NCI-H128 (cell line): ENCODE measurements at regions not wholly inside any gene's neighbourhood (a gene's known extent, or its start where the extent isn't known, plus 50 kb on each side); places are given as distances from the start of the nearest gene placed in this dataset.
"Not testable (repeated sequence)": the region's sequence is repeated elsewhere in the genome, so short reads cannot be mapped to it uniquely, and the experiment has no call there.

Experiments
- DNase-seq: peaks from one replicate; lab custom pipeline; 2025; ENCODE audit not compliant: unreplicated experiment; lab: John Stamatoyannopoulos, UW

DNA sequence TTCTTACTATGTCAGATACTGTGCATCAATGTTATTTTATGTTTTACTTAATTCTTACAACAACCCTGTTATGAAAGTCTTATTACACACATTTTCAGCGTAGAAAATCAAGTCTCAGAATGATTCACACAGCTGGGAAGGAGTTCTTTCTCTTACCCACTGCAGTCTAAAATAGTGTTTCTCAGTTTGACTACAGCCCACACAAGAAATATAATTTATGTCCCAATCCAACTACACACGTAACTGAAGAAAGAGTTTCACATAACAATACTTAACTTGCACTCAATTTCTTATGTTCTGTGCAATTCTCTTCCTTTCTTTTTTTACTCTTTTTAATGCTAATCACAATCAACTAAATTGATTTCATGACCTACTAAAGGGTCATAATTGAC is 252.8 kb upstream of the ADGRL2 start:
- DNase-seq: no peak

GRCh38 chr1:81547261-81547911 is 253.3 kb upstream of the ADGRL2 start:
- no peak for DNase-seq

DNA sequence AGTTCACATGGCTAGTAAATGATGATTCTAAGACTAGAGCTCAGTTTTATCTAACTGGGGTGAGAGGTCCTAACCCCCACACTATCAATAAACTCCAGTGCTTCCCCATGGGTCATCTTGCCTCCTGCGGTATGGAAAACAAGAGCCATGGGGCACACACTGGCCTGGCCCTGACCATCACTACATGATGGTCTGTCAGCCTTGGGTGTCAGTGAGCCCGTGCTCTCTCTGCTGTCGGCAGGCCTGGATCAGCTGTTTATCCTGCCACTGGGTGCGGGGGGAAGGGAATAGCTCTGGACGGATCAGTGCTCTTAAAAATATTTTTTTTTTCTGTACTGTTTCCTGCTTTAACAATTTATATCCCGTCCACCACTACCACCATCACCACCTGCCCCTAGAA is 255.0 kb upstream of the ADGRL2 start:
- DNase-seq: no peak

GRCh38 chr1:81543764-81544163 is 257.0 kb upstream of the ADGRL2 start:
- DNase-seq: no peak

DNA sequence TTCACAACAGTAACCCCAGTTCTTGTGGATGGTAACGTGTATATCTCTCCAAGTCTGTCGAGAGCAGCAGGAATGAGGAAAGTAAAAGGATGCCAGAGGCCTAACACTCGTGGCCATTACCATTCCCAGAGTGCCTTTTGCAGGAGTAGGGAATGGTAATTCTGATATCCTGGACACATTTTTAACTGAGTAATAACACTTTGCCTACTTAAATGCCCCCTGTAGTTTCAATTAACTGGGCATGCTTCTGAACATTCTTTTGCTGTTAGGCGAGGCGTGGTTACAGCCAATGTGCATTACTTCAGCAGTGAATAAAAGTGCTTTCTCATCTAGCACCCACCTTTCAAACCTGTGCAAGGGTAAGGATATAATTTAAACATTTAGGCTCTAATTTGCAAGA is 258.5 kb upstream of the ADGRL2 start:
- no peak for DNase-seq

DNA sequence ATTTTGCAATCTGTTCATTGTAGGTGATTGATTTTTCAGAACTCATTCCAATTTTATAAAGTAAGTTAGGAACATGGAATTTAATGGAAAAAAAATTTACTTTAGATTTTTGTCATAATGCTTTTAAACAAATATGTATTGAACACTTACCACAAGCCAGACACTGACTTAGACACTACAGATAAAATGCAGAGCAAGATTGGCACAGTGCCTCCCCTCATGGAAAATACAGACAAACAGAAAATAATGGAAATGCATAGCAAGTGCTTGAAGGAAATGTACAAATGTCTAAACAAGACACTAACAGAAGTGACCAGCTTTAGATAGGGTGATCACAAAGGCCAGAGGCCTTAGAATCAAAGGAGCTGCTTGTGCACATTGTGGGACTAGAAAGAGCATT is 260.5 kb upstream of the ADGRL2 start:
- DNase-seq: no peak

- DNase-seq: no peak
Measured at GRCh38 chr1:81529014-81529413, 271.7 kb upstream of the ADGRL2 start.

DNA sequence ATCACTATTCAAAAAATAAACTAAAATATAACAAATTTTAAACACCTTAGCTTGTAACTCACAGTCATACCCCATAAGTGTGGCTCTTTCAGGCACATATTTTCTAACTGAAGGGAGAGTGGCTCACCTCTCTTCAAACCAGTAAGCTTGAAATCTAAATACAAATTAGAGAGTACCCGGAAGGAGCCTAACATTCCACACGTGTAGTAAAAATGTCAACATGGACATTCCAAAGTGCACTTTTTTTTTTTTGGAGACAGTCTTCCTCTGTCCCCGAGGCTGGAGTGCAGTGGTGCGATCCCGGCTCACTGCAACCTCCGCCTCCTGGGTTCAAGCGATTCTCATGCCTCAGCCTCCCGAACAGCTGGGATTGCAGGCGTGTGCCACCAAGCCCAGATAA is 275.6 kb upstream of the ADGRL2 start:
- no peak for DNase-seq

DNA sequence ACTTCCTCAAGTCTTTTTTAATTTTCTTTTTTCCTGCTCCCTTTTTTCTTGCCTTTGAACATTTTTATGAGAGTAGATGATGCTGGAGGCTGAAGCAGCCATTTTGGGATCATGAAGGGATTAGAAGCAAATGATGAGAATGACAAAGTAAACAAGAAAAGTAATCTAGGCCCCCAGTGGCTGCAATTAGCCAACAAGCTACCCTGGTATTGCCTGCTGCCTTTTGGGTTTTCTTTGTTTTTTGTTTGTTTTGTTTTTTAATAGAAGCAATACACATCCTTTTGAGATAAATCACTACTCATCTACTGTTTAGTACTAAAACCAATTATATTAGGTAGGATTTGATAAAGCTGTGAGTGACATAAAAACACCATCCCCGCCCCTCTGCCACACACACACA is 280.7 kb upstream of the ADGRL2 start:
- no peak for DNase-seq

DNA sequence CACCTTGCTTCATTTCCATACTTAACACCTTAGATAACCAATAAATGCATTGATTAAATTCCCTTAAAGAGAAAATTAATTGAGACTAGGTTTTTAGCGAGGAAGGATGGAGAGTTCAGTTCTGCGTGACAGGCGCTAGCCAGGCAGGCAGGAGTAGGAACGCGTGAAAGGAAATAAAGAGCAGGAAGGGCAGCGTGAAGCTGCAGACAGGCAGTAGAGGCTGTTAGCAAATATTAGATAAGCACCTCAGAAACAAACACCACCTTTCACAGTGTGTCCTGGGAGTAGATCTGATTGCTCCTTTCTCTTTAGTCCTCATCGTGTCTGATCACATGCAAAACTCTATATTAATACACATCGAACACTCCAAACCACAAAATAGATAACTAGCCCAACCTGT is 282.7 kb upstream of the ADGRL2 start:
- no peak for DNase-seq

GRCh38 chr1:81513796-81514354 is 286.9 kb upstream of the ADGRL2 start:
- DNase-seq: no peak

DNA sequence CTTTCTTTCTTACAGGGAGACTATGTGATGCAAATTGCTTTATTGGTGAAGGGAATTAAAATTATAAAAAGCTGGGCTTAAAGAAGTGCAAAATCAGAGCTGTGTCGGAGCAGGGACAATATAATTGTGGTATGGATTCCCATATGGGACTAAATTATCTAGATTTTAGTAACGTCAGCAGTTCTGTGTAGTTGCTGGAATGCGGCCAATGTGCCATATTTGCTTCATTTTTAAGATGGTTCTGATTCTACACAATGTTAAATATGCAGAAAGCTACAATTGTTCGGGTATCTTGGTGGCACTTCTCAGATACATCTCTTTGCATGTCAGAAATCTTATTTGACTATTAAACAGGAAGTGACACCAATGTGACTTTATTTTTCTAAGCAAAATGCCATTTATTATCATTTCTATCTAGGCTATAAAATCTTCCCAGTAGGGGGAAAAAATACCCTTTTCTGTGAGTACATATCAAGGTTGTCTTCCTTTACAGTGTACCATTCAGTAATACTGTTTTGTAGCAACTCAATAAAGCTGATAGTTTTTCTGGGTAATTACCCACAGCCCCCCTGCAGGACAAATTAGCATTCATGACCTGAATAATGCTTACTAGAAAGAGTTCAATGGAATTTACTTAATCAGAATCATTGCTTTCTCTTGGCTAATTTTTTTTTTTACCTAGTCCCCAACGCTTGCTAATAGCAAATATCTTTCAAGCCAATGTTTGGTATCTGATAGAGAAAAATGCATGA is 288.3 kb upstream of the ADGRL2 start:
- no peak for DNase-seq

- no peak for DNase-seq
Measured at GRCh38 chr1:81511281-81511680, 289.5 kb upstream of the ADGRL2 start.

- DNase-seq: no peak
Measured at GRCh38 chr1:81510701-81511100, 290.0 kb upstream of the ADGRL2 start.

- DNase-seq: no peak
Measured at GRCh38 chr1:81509594-81509993, 291.1 kb upstream of the ADGRL2 start.

GRCh38 chr1:81506699-81507098 is 294.0 kb upstream of the ADGRL2 start:
- no peak for DNase-seq

DNA sequence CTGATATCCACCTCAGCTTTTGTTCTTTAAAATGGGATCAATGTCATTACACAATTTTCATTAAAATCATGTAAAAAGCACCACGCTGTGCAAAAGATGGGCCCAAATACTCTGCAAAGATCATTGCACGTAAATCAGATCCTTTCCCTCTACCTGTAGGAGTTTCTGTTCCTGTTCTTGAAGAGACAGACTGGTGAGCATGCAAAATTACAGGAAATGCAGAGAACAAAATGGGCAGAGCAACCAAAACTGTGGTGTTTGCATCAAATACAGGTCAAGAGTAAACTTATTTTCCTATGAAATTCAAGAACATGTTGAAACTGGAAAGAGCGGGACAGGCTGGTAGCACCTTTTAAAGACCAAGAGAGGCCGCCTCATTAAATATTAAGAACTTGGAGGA is 294.9 kb upstream of the ADGRL2 start:
- DNase-seq: no peak

DNA sequence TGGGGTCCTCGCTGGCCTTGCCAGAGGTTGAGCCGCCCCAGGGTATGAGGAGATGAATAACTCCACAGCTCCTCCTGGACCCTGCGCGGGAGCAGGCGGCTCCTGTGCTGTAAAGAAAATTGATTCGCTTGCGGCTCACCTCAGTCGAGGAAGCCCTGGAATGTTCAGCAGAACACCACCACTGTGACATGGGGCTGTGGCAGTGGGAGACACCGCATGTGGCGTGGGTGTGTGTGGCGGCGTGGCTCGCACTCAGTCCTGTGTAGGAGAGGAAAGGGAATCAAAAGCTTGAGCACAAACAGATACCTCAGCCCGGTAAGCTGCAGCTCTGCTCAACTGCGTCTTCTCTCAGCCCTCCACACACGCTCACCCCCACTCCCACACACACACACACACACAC is 295.9 kb upstream of the ADGRL2 start:
- not testable (repeated sequence) for DNase-seq

DNA sequence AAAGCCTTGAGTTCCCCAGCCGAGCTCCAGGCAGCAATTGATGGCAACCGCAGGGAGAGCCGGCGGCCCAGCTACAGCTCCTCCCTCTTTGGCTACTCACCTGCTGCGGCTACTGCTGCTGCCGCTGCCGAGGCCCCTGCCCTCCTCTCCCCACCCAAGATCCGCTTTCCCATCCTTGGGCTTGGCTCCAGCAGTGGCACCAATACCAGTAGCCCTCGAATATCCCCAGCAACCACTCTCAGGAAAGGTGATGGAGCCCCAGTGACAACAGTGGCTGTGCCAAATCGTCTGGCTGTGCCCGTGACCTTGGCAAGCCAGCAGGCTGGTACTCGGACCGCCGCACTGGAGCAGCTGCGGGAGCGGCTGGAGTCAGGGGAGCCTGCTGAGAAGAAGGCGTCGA is 298.0 kb upstream of the ADGRL2 start:
- DNase-seq: not testable (repeated sequence)

DNA sequence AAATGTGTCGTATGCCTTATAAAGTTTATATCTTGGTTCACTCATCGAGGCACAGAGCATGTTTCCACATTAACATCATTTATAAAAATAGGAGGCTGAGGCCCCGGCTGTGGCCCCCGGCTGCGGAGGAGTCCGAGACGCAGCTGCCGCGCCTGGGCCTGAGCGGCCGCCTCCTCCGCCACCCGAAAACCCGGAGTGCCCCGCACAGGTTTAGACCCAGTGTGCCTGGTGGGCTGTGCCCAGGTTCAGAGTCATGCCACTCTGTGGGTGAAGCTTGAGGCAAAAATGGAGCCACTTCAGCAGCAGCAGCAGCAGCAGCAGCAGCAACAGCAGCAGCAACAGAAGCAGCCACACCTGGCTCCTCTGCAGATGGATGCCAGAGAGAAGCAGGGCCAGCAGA is 299.2 kb upstream of the ADGRL2 start:
- DNase-seq: not testable (repeated sequence)

- DNase-seq: no peak
Measured at GRCh38 chr1:81499487-81499886, 301.2 kb upstream of the ADGRL2 start.
